ENCODE measurements at regions not wholly inside any gene's neighbourhood (a gene's known extent, or its start where the extent isn't known, plus 50 kb on each side); places are given as distances from the start of the nearest gene placed in this dataset.

DNA sequence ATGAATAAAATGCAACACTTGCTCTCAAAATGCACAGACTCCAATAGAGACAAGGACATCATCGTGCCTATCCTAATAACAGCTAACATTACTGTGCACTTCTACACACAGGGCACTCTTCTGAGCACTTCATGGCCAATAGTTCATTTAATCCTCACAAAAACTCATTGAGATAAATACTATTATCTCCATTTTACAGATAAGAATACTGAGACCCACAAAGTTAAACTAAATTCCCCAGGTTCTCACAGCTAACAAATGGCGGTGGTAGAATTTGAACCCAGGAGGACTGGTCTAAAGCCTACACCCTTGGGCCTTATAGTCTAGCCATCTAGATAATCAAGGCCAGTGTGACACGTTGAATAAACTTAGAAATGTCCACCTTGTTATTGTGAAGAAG lies 328.6 kb downstream of the RRAGC start (continued):
- TF ChIP-seq ESRRG (CRISPR knock-in tag; IDR thresholded peaks at IDR 0.05), result no peak
- no peak for TF ChIP-seq ZC3H10 (CRISPR knock-in tag; IDR thresholded peaks at IDR 0.05)

DNA sequence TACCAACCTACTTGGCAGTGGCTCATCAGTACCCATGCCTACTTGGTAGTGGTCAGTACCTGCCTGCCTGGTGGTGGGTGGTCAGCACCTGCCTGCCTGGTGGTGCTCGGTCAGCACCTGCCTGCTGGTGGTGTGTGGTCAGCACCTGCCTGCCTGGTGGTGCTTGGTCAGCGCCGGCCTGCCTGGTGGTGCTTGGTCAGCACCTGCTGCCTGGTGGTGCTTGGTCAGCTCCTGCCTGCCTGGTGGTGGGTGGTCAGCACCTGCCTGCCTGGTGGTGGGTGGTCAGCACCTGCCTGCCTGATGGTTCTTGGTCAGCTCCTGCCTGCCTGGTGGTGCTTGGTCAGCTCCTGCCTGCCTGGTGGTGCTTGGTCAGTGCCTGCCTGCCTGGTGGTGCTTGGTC lies 329.6 kb downstream of the RRAGC start:
- no peak for TF ChIP-seq SNAI2 (CRISPR knock-in tag; IDR thresholded peaks at IDR 0.05)
- no peak for TF ChIP-seq PPARA (CRISPR knock-in tag; IDR thresholded peaks at IDR 0.05; ENCODE audit: borderline replicate concordance)
- no peak for TF ChIP-seq OSR1 (CRISPR knock-in tag; IDR thresholded peaks at IDR 0.05)
- no peak for TF ChIP-seq ISL1 (CRISPR knock-in tag; IDR thresholded peaks at IDR 0.05)
- TF ChIP-seq ESRRG (CRISPR knock-in tag; IDR thresholded peaks at IDR 0.05), result no peak
- TF ChIP-seq, protein P1, sequence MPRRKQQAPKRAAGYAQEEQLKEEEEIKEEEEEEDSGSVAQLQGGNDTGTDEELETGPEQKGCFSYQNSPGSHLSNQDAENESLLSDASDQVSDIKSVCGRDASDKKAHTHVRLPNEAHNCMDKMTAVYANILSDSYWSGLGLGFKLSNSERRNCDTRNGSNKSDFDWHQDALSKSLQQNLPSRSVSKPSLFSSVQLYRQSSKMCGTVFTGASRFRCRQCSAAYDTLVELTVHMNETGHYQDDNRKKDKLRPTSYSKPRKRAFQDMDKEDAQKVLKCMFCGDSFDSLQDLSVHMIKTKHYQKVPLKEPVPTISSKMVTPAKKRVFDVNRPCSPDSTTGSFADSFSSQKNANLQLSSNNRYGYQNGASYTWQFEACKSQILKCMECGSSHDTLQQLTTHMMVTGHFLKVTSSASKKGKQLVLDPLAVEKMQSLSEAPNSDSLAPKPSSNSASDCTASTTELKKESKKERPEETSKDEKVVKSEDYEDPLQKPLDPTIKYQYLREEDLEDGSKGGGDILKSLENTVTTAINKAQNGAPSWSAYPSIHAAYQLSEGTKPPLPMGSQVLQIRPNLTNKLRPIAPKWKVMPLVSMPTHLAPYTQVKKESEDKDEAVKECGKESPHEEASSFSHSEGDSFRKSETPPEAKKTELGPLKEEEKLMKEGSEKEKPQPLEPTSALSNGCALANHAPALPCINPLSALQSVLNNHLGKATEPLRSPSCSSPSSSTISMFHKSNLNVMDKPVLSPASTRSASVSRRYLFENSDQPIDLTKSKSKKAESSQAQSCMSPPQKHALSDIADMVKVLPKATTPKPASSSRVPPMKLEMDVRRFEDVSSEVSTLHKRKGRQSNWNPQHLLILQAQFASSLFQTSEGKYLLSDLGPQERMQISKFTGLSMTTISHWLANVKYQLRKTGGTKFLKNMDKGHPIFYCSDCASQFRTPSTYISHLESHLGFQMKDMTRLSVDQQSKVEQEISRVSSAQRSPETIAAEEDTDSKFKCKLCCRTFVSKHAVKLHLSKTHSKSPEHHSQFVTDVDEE (CRISPR knock-in tag; IDR thresholded peaks at IDR 0.05), result no peak
- no peak for TF ChIP-seq TCF4 (CRISPR knock-in tag; IDR thresholded peaks at IDR 0.05; ENCODE audit: borderline replicate concordance)
- no peak for TF ChIP-seq ZNF70 (CRISPR knock-in tag; IDR thresholded peaks at IDR 0.05)
- no peak for TF ChIP-seq ZNF565 (CRISPR knock-in tag; conservative IDR thresholded peaks at IDR 0.05; ENCODE audit: low read depth)
- no peak for TF ChIP-seq RARB (CRISPR knock-in tag; IDR thresholded peaks at IDR 0.05)
- TF ChIP-seq TOX (CRISPR knock-in tag; IDR thresholded peaks at IDR 0.05; ENCODE audit: borderline replicate concordance), result no peak
- TF ChIP-seq, protein P2, sequence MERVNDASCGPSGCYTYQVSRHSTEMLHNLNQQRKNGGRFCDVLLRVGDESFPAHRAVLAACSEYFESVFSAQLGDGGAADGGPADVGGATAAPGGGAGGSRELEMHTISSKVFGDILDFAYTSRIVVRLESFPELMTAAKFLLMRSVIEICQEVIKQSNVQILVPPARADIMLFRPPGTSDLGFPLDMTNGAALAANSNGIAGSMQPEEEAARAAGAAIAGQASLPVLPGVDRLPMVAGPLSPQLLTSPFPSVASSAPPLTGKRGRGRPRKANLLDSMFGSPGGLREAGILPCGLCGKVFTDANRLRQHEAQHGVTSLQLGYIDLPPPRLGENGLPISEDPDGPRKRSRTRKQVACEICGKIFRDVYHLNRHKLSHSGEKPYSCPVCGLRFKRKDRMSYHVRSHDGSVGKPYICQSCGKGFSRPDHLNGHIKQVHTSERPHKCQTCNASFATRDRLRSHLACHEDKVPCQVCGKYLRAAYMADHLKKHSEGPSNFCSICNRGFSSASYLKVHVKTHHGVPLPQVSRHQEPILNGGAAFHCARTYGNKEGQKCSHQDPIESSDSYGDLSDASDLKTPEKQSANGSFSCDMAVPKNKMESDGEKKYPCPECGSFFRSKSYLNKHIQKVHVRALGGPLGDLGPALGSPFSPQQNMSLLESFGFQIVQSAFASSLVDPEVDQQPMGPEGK (CRISPR knock-in tag; IDR thresholded peaks at IDR 0.05; ENCODE audit: borderline replicate concordance), result no peak
- no peak for TF ChIP-seq ARNTL (CRISPR knock-in tag; IDR thresholded peaks at IDR 0.05; ENCODE audit: borderline replicate concordance, low read depth)
- no peak for TF ChIP-seq ZFP3 (CRISPR knock-in tag; IDR thresholded peaks at IDR 0.05)
- TF ChIP-seq, protein P3, sequence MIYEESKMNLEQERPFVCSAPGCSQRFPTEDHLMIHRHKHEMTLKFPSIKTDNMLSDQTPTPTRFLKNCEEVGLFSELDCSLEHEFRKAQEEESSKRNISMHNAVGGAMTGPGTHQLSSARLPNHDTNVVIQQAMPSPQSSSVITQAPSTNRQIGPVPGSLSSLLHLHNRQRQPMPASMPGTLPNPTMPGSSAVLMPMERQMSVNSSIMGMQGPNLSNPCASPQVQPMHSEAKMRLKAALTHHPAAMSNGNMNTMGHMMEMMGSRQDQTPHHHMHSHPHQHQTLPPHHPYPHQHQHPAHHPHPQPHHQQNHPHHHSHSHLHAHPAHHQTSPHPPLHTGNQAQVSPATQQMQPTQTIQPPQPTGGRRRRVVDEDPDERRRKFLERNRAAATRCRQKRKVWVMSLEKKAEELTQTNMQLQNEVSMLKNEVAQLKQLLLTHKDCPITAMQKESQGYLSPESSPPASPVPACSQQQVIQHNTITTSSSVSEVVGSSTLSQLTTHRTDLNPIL (CRISPR knock-in tag; IDR thresholded peaks at IDR 0.05; ENCODE audit: low read depth), result no peak
- no peak for ATAC-seq

DNA sequence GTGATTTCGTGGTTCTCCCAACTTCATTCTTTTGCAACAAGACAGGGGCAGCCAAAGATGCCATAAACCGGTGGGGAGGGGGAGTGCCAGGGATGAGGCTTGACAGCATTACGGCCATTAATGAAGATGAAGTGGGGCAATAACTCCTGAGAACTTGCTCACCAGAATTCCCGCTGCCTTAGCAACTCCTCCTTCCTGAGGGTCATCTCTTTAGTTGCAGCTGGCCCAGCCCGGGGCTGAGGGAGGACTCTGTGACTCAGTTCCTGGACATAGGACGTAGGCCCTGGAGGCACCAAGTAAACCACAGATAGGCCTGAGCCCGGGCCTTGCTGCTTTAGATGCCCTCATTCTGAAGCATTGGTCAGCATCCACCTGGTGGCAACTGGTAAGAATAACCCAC lies 330.2 kb downstream of the RRAGC start:
- TF ChIP-seq, protein P4, sequence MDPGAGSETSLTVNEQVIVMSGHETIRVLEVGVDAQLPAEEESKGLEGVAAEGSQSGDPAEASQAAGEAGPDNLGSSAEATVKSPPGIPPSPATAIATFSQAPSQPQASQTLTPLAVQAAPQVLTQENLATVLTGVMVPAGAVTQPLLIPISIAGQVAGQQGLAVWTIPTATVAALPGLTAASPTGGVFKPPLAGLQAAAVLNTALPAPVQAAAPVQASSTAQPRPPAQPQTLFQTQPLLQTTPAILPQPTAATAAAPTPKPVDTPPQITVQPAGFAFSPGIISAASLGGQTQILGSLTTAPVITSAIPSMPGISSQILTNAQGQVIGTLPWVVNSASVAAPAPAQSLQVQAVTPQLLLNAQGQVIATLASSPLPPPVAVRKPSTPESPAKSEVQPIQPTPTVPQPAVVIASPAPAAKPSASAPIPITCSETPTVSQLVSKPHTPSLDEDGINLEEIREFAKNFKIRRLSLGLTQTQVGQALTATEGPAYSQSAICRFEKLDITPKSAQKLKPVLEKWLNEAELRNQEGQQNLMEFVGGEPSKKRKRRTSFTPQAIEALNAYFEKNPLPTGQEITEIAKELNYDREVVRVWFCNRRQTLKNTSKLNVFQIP (CRISPR knock-in tag; IDR thresholded peaks at IDR 0.05; ENCODE audit: borderline replicate concordance, low read depth), result no peak
- TF ChIP-seq ZFP30 (CRISPR knock-in tag; IDR thresholded peaks at IDR 0.05) (no peak), ZC3H10 (CRISPR knock-in tag; IDR thresholded peaks at IDR 0.05) (no peak), CSDC2 (CRISPR knock-in tag; IDR thresholded peaks at IDR 0.05) (no peak), ZFP3 (CRISPR knock-in tag; IDR thresholded peaks at IDR 0.05) (no peak), ISL1 (CRISPR knock-in tag; IDR thresholded peaks at IDR 0.05) (no peak), ARNTL (CRISPR knock-in tag; IDR thresholded peaks at IDR 0.05; ENCODE audit: borderline replicate concordance, low read depth) (no peak)
- TF ChIP-seq, protein P1 (CRISPR knock-in tag; IDR thresholded peaks at IDR 0.05), result no peak
- ATAC-seq, result no peak

Data from SK-N-SH treated with all-trans-retinoic acid at 6 μM for 48 hours (cell line).